GM12878 (cell line): ENCODE measurements at regions not wholly inside any gene's neighbourhood (a gene's known extent, or its start where the extent isn't known, plus 50 kb on each side); places are given as distances from the start of the nearest gene placed in this dataset.

Experiments used
- ATAC-seq: fragments of 200-7000 bp; cut with Tn5 transposase; 3 replicates; pipeline ENCODE4 v1.9.1; 2020; ENCODE audit warnings: mild to moderate bottlenecking, moderate library complexity
- BruUV-seq: library from RNA; stranded (reverse); fragments of 400-500 nt; replicated peaks from 2 replicates; lab custom pipeline; 2021; lab: Mats Ljungman, UMichigan
- CTCF ChIA-PET: fragments of 300-600 bp; sonication (Branson Sonifier 250); formaldehyde crosslinking; extraction: SDS; loops from one replicate; lab custom pipeline; 2021; ENCODE audit warnings: inconsistent platforms; lab: Yijun Ruan, JAX
- POLR2A ChIA-PET: fragments of 350-600 bp; formaldehyde crosslinking; extraction: SDS; loops from one replicate; lab custom pipeline; 2021; ENCODE audit warnings: inconsistent platforms; lab: Charles Lee
- RAD21 ChIA-PET: fragments of 300-600 bp; sonication (Branson Sonifier 250); formaldehyde crosslinking; loops from one replicate; lab custom pipeline; 2023; ENCODE audit warnings: antibody characterized with exemption; ENCODE audit not compliant: unreplicated experiment; lab: Charles Lee
- SMC1A ChIA-PET: fragments of 300-600 bp; sonication (Branson Sonifier 250); formaldehyde crosslinking; loops from one replicate; lab custom pipeline; 2023; ENCODE audit not compliant: unreplicated experiment, uncharacterized antibody; lab: Charles Lee
- DNase-seq: peaks from one replicate; pipeline ENCODE4 v3.0.0-alpha.2; 2011; ENCODE audit warnings: low read depth, low spot score
- FAIRE-seq: peaks from 3 replicates; lab custom pipeline; 2011; peaks lifted over from hg19 to GRCh38; lab: Jason Lieb, UNC
- H2AFZ ChIP-seq: 2 replicates; pipeline ENCODE4 v1.6.0; 2011; ENCODE audit warnings: low read depth, low read length, control low read depth; ENCODE audit not compliant: control insufficient read depth
- H3K27ac ChIP-seq: 2 replicates; pipeline ENCODE4 v1.5.1; 2011; ENCODE audit warnings: control low read depth; ENCODE audit not compliant: control insufficient read depth, insufficient read depth
- H3K27me3 ChIP-seq, 2 experiments: replicated peaks in 1 of 2; 2 replicates each; pipeline versions ENCODE4 v1.6.0 to v1.6.1; 2011; ENCODE audit warnings: low read length in 1 of 2; ENCODE audit not compliant: control insufficient read depth in 2 of 2, insufficient read depth in 2 of 2
- H3K36me3 ChIP-seq, 2 experiments: 2 replicates each; pipeline ENCODE4 v1.5.1; 2011; ENCODE audit warnings: low read length in 1 of 2; ENCODE audit not compliant: control insufficient read depth in 2 of 2, insufficient read depth in 2 of 2
- H3K4me1 ChIP-seq: 2 replicates; pipeline ENCODE4 v1.6.1; 2011; ENCODE audit warnings: mild to moderate bottlenecking, low read length, moderate library complexity, mixed read lengths; ENCODE audit not compliant: control insufficient read depth, insufficient read depth
- H3K4me2 ChIP-seq: 2 replicates; pipeline ENCODE4 v1.6.0; 2011; ENCODE audit warnings: control low read depth; ENCODE audit not compliant: control insufficient read depth, insufficient read depth
- H3K4me3 ChIP-seq: fragments of 200-600 bp; sonication (generic); 2 replicates; pipeline ENCODE4 v1.5.1; 2016
- H3K79me2 ChIP-seq: 2 replicates; pipeline ENCODE4 v1.6.0; 2011; ENCODE audit warnings: low read length; ENCODE audit not compliant: control insufficient read depth, insufficient read depth
- H3K9ac ChIP-seq: 2 replicates; pipeline ENCODE4 v1.8.0; 2011; ENCODE audit warnings: low read length, control low read depth, mixed read lengths; ENCODE audit not compliant: control insufficient read depth, insufficient read depth
- H3K9me3 ChIP-seq: replicated peaks from 3 replicates; pipeline ENCODE4 v1.5.1; 2011; ENCODE audit warnings: mild to moderate bottlenecking, low read length; ENCODE audit not compliant: control insufficient read depth, insufficient read depth
- H4K20me1 ChIP-seq: 2 replicates; pipeline ENCODE4 v1.6.0; 2011; ENCODE audit not compliant: control insufficient read depth, insufficient read depth
- EED ChIP-seq: sonication (generic); IDR thresholded peaks from 2 replicates; pipeline ENCODE4 v1.6.1; 2016; ENCODE audit warnings: antibody characterized with exemption, low read depth
- GATAD2B ChIP-seq: fragments of 450-650 bp; conservative IDR thresholded peaks from 2 replicates; pipeline ENCODE4 v1.6.1; 2017; ENCODE audit warnings: low read depth, mild to moderate bottlenecking, moderate library complexity
- HDAC2 ChIP-seq: fragments of 200-600 bp; sonication (generic); IDR thresholded peaks from 2 replicates; pipeline ENCODE4 v1.6.1; 2017
- IKZF1 ChIP-seq: fragments of 450-650 bp; conservative IDR thresholded peaks from 2 replicates; pipeline ENCODE4 v1.6.1; 2017; ENCODE audit warnings: antibody characterized with exemption, mild to moderate bottlenecking
- JUNB ChIP-seq: IDR thresholded peaks from 2 replicates; pipeline ENCODE4 v1.6.1; 2016; ENCODE audit warnings: antibody characterized with exemption, mild to moderate bottlenecking
- KDM1A ChIP-seq: fragments of 200-600 bp; sonication (generic); IDR thresholded peaks from 2 replicates; pipeline ENCODE4 v1.6.1; 2016; ENCODE audit warnings: borderline replicate concordance
- PAX8 ChIP-seq: fragments of 450-650 bp; IDR thresholded peaks from 2 replicates; pipeline ENCODE4 v1.6.1; 2017; ENCODE audit warnings: mild to moderate bottlenecking, moderate library complexity
- RBBP5 ChIP-seq: fragments of 200-600 bp; sonication (generic); conservative IDR thresholded peaks from 2 replicates; pipeline ENCODE4 v1.6.1; 2016
- RELA ChIP-seq: fragments of 450-650 bp; IDR thresholded peaks from 2 replicates; pipeline ENCODE4 v1.8.0; 2014; ENCODE audit warnings: borderline replicate concordance; ENCODE audit not compliant: partially characterized antibody
- SUZ12 ChIP-seq: fragments of 200-600 bp; sonication (generic); IDR thresholded peaks from one replicate; pipeline ENCODE4 v1.6.1; 2018; ENCODE audit warnings: antibody characterized with exemption, mild to moderate bottlenecking; ENCODE audit not compliant: unreplicated experiment
- ZNF217 ChIP-seq: fragments of 450-650 bp; IDR thresholded peaks from 2 replicates; pipeline ENCODE4 v1.6.1; 2017; ENCODE audit warnings: antibody characterized with exemption, mild to moderate bottlenecking
- WGBS: methylation state at CpG from one replicate; pipeline ENCODE4 v1.1.6; 2016; ENCODE audit warnings: low lambda C conversion rate; ENCODE audit not compliant: insufficient replicate concordance, insufficient coverage; ENCODE audit errors: missing lambda C conversion rate; 5-methylcytosine and 5-hydroxymethylcytosine counted together
- in situ Hi-C: fragments of 300-500 bp; cut with MboI; formaldehyde crosslinking; loops from 9 replicates; pipeline ENCODE4 v1.14.3; 2018; ENCODE audit warnings: mixed read lengths
- intact Hi-C: fragments of 100-400 bp; cut with micrococcal nuclease; formaldehyde crosslinking; loops from one replicate; pipeline ENCODE4 v1.14.2; 2022; ENCODE audit not compliant: unreplicated experiment
- TF ChIP-seq, protein P1 (sequence below): IDR thresholded peaks from 2 replicates; pipeline ENCODE4 v1.6.1; 2011; ENCODE audit warnings: borderline replicate concordance, low read depth, mild to moderate bottlenecking, moderate library complexity, low read length; ENCODE audit not compliant: insufficient read depth, poor library complexity, severe bottlenecking
- TF ChIP-seq, protein P2 (sequence below): fragments of 450-650 bp; IDR thresholded peaks from 2 replicates; pipeline ENCODE4 v1.6.1; 2017; ENCODE audit warnings: low read depth, mild to moderate bottlenecking, moderate library complexity
- TF ChIP-seq, protein P3 (sequence below): fragments of 450-650 bp; IDR thresholded peaks from 2 replicates; pipeline ENCODE4 v1.6.1; 2017; ENCODE audit warnings: mild to moderate bottlenecking
- TF ChIP-seq, protein P4 (sequence below): fragments of 450-650 bp; formaldehyde crosslinking; IDR thresholded peaks from 2 replicates; pipeline ENCODE4 v1.5.0; 2022; ENCODE audit warnings: mild to moderate bottlenecking, missing genetic modification characterization

DNA sequence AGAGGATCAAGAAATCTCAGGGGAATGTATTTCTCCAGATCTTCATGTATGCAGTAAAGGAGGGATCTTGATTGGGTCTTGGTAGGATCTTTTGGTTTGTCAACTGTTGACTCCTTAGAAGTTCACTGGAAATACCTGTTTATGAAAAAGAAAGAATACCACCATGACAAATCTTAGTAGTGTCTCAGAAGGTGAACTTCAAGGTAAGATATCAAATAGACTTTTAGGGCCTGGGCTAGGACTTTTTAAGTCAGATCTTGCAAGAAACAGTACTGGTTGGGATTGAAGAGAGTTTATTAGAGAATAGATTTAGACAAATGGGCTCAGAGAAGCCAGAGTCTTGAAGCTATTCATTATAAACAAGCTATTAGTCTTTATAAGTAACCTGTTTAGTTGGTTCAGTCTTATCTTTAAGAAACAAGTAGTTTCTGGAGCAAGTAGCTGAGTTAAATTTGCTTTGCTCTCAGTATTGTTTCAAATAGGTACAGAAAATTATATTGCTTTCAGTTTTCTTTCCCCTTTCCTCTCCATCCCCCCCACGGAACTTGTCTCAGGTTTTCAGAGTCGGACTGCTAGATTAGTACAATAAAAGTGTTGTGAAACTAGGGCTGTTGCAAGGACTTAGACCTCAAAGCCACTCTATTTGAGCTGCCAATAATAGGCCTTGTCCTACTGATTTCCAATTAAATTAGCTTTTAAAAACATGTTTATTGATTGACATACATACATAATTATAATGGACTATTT, 529.1 kb upstream of the CITED2 start:
- whole genome bisulfite sequencing: 0% methylated on average over 2 of the region's 2 CpGs
- Histone ChIP-seq H3K4me2 (peak overlapping the region; percentile 82), H3K4me3 (no peak overlapping the region), H3K27ac (peak overlapping the region; percentile 76), H3K79me2 (no peaks in the 10 kb centered on the region), H3K9me3 (peaks cover 8% of the 10 kb centered on the region), H4K20me1 (no peaks in the 10 kb centered on the region), H3K9ac (0 out of 2 replicates have a peak overlapping the region, but pooled peaks have one; percentile 7), H3K4me1 (peaks cover 15% of the 10 kb centered on the region; the same call in 1 of the 2 replicates), H2AFZ (peak overlapping the region; percentile 78), H3K36me3 (no peaks in the 10 kb centered on the region), H3K27me3 (no peaks in the 10 kb centered on the region)
- in situ Hi-C loops: no loop called here
- ATAC-seq: peak; percentile 97
- RAD21 ChIA-PET: interaction anchor here (0.6 to 2.3 kb wide), 23 partner anchors 9 to 539 kb away, joined by 3 to 24 read pairs (median 4); partner anchors contain the start of gene CITED2
- BruUV-seq: no TSS peak
- CTCF ChIA-PET: interaction anchor here (0.6 to 2.6 kb wide), 12 partner anchors 9 to 1861 kb away, joined by 3 to 19 read pairs (median 4); no protein-coding TSS in a partner anchor
- intact Hi-C loops: no loop called here
- POLR2A ChIA-PET: interaction anchor here (0.6 to 2.1 kb wide), 7 partner anchors 16 to 528 kb away, joined by 3 to 13 read pairs (median 3); partner anchors contain the start of gene CITED2
- peak; percentile 93 for FAIRE-seq
- SMC1A ChIA-PET: interaction anchor here (0.7 to 3.2 kb wide), 29 partner anchors 9 to 1015 kb away, joined by 3 to 35 read pairs (median 5); partner anchors contain the start of genes CITED2 and TXLNB
- peak; percentile 75 for DNase-seq
- no peak for TF ChIP-seq RELA
- no peak for TF ChIP-seq IKZF1
- TF ChIP-seq GATAD2B: no peak
- no peak for TF ChIP-seq SUZ12
- no peak for TF ChIP-seq EED
- no peak for TF ChIP-seq PAX8
- TF ChIP-seq, protein P1, sequence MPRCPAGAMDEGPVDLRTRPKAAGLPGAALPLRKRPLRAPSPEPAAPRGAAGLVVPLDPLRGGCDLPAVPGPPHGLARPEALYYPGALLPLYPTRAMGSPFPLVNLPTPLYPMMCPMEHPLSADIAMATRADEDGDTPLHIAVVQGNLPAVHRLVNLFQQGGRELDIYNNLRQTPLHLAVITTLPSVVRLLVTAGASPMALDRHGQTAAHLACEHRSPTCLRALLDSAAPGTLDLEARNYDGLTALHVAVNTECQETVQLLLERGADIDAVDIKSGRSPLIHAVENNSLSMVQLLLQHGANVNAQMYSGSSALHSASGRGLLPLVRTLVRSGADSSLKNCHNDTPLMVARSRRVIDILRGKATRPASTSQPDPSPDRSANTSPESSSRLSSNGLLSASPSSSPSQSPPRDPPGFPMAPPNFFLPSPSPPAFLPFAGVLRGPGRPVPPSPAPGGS: no peak
- TF ChIP-seq, protein P2, sequence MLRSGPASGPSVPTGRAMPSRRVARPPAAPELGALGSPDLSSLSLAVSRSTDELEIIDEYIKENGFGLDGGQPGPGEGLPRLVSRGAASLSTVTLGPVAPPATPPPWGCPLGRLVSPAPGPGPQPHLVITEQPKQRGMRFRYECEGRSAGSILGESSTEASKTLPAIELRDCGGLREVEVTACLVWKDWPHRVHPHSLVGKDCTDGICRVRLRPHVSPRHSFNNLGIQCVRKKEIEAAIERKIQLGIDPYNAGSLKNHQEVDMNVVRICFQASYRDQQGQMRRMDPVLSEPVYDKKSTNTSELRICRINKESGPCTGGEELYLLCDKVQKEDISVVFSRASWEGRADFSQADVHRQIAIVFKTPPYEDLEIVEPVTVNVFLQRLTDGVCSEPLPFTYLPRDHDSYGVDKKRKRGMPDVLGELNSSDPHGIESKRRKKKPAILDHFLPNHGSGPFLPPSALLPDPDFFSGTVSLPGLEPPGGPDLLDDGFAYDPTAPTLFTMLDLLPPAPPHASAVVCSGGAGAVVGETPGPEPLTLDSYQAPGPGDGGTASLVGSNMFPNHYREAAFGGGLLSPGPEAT: peak; percentile 49; the same call in 1 of the 2 replicates
- TF ChIP-seq HDAC2: no peak
- 0 out of 2 replicates have a peak, but pooled peaks have one; percentile 21 for TF ChIP-seq RBBP5
- no peak for TF ChIP-seq KDM1A
- no peak for TF ChIP-seq ZNF217
- TF ChIP-seq, protein P3, sequence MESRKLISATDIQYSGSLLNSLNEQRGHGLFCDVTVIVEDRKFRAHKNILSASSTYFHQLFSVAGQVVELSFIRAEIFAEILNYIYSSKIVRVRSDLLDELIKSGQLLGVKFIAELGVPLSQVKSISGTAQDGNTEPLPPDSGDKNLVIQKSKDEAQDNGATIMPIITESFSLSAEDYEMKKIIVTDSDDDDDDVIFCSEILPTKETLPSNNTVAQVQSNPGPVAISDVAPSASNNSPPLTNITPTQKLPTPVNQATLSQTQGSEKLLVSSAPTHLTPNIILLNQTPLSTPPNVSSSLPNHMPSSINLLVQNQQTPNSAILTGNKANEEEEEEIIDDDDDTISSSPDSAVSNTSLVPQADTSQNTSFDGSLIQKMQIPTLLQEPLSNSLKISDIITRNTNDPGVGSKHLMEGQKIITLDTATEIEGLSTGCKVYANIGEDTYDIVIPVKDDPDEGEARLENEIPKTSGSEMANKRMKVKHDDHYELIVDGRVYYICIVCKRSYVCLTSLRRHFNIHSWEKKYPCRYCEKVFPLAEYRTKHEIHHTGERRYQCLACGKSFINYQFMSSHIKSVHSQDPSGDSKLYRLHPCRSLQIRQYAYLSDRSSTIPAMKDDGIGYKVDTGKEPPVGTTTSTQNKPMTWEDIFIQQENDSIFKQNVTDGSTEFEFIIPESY: no peak
- TF ChIP-seq JUNB: 0 out of 2 replicates have a peak, but pooled peaks have one; percentile 4
- TF ChIP-seq, protein P4, sequence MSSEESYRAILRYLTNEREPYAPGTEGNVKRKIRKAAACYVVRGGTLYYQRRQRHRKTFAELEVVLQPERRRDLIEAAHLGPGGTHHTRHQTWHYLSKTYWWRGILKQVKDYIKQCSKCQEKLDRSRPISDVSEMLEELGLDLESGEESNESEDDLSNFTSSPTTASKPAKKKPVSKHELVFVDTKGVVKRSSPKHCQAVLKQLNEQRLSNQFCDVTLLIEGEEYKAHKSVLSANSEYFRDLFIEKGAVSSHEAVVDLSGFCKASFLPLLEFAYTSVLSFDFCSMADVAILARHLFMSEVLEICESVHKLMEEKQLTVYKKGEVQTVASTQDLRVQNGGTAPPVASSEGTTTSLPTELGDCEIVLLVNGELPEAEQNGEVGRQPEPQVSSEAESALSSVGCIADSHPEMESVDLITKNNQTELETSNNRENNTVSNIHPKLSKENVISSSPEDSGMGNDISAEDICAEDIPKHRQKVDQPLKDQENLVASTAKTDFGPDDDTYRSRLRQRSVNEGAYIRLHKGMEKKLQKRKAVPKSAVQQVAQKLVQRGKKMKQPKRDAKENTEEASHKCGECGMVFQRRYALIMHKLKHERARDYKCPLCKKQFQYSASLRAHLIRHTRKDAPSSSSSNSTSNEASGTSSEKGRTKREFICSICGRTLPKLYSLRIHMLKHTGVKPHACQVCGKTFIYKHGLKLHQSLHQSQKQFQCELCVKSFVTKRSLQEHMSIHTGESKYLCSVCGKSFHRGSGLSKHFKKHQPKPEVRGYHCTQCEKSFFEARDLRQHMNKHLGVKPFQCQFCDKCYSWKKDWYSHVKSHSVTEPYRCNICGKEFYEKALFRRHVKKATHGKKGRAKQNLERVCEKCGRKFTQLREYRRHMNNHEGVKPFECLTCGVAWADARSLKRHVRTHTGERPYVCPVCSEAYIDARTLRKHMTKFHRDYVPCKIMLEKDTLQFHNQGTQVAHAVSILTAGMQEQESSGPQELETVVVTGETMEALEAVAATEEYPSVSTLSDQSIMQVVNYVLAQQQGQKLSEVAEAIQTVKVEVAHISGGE (CRISPR knock-in tag): no peak
